C4-2B (cell line): ENCODE measurements at regions not wholly inside any gene's neighbourhood (a gene's known extent, or its start where the extent isn't known, plus 50 kb on each side); places are given as distances from the start of the nearest gene placed in this dataset.

Experiments used
- CTCF ChIP-seq: fragments of 450-650 bp; conservative IDR thresholded peaks from 2 replicates; pipeline ENCODE4 v1.5.1; 2017; ENCODE audit warnings: mild to moderate bottlenecking
- ZFX ChIP-seq: fragments of 450-650 bp; IDR thresholded peaks from 2 replicates; pipeline ENCODE4 v1.6.1; 2017

GRCh38 chr22:26768952-26769351, 111.6 kb downstream of the MIAT start:
- TF ChIP-seq CTCF (no peak), ZFX (no peak)
